AG04449 (cell line): ENCODE measurements at regions not wholly inside any gene's neighbourhood (a gene's known extent, or its start where the extent isn't known, plus 50 kb on each side); places are given as distances from the start of the nearest gene placed in this dataset.

Experiments
- CTCF ChIA-PET: fragments of 350-600 bp; formaldehyde crosslinking; extraction: SDS; loops from one replicate; lab custom pipeline; 2021; ENCODE audit warnings: antibody characterized with exemption; lab: Yijun Ruan, JAX
- POLR2A ChIA-PET: fragments of 400-600, 350-600 bp; formaldehyde crosslinking; extraction: SDS; loops from one replicate; lab custom pipeline; 2020; ENCODE audit warnings: antibody characterized with exemption, inconsistent platforms; lab: Yijun Ruan, JAX
- DNase-seq: peaks from one replicate; pipeline ENCODE4 v3.0.0-alpha.2; 2010; ENCODE audit warnings: low read depth, low spot score
- H3K4me3 ChIP-seq: 2 replicates; pipeline ENCODE4 v1.5.1; 2011; ENCODE audit warnings: low read depth, mild to moderate bottlenecking, control low read depth, low read length
- CTCF ChIP-seq: IDR thresholded peaks from one replicate; pipeline ENCODE4 v1.5.1; 2011; ENCODE audit warnings: mild to moderate bottlenecking, moderate library complexity, low read length, control low read depth, inconsistent platforms; ENCODE audit not compliant: insufficient read depth; ENCODE audit errors: missing control alignments

- CTCF ChIA-PET: interaction anchor here (0.6 kb wide), 1 partner anchor 211 kb away, joined by 3 read pairs; no protein-coding TSS in a partner anchor
- H3K4me3 ChIP-seq: no peak overlapping the region
- no peak for TF ChIP-seq CTCF
- no peak for DNase-seq
- POLR2A ChIA-PET: no interaction called here
Observed at GRCh38 chr10:74760086-74760979, 66.1 kb upstream of the KAT6B start.

GRCh38 chr10:74763934-74764591, 62.3 kb upstream of the KAT6B start:
- ChIA-PET CTCF (no interaction called here), POLR2A (no interaction called here)
- no peak for DNase-seq
- no peak for TF ChIP-seq CTCF
- H3K4me3 ChIP-seq: no peak overlapping the region

GRCh38 chr10:74765465-74765975, 60.9 kb upstream of the KAT6B start:
- no peak overlapping the region for H3K4me3 ChIP-seq
- CTCF ChIA-PET: no interaction called here
- TF ChIP-seq CTCF: no peak
- POLR2A ChIA-PET: no interaction called here
- no peak for DNase-seq

GRCh38 chr10:74766501-74766900, 59.9 kb upstream of the KAT6B start:
- DNase-seq: no peak
- no peak overlapping the region for H3K4me3 ChIP-seq
- ChIA-PET CTCF (no interaction called here), POLR2A (no interaction called here)
- TF ChIP-seq CTCF: no peak

- H3K4me3 ChIP-seq: no peak overlapping the region
- ChIA-PET CTCF (interaction anchor here (1.1 kb wide), 1 partner anchor 526 kb away, joined by 3 read pairs; no protein-coding TSS in a partner anchor), POLR2A (no interaction called here)
- no peak for DNase-seq
- no peak for TF ChIP-seq CTCF
Observed at GRCh38 chr10:74770400-74770799, 56.0 kb upstream of the KAT6B start.

- CTCF ChIA-PET: interaction anchor here (1.1 kb wide), 1 partner anchor 527 kb away, joined by 3 read pairs; no protein-coding TSS in a partner anchor
- no peak for TF ChIP-seq CTCF
- no peak overlapping the region for H3K4me3 ChIP-seq
- POLR2A ChIA-PET: no interaction called here
- DNase-seq: no peak
Observed at GRCh38 chr10:74771054-74771453, 55.3 kb upstream of the KAT6B start.
